ENCODE measurements at regions not wholly inside any gene's neighbourhood (a gene's known extent, or its start where the extent isn't known, plus 50 kb on each side); places are given as distances from the start of the nearest gene placed in this dataset.

DNA sequence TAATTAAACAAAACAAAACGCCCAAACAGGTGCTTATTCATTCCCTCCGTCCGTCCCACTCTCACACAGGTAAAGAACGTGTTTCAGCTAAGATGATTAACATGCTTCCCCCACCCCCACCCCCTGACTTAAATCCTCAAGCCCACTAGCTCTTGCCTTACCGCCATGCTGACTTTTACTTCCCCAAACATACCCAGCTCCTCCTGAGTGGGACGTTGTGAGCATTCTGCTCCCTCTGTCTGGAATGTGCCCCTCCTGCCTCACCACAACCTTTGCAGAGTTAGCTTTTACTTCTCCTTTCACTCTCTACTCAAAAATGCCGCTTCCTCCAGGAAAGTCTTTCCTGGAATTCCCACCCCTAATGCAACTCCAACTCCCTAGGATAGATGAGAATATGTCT, 774.0 kb upstream of the RBFOX1 start:
- DNase-seq (ENCODE audit: low read depth), result no peak
- TF ChIP-seq, protein P1, sequence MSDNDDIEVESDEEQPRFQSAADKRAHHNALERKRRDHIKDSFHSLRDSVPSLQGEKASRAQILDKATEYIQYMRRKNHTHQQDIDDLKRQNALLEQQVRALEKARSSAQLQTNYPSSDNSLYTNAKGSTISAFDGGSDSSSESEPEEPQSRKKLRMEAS (IDR thresholded peaks at IDR 0.05; ENCODE audit: low read depth, low read length), result no peak
- TF ChIP-seq POLR2A (IDR thresholded peaks at IDR 0.05; ENCODE audit: extremely low read depth, insufficient read length), result no peak
- TF ChIP-seq MYC (IDR thresholded peaks at IDR 0.05; ENCODE audit: low read depth, low read length), result no peak
- TF ChIP-seq, protein P2, sequence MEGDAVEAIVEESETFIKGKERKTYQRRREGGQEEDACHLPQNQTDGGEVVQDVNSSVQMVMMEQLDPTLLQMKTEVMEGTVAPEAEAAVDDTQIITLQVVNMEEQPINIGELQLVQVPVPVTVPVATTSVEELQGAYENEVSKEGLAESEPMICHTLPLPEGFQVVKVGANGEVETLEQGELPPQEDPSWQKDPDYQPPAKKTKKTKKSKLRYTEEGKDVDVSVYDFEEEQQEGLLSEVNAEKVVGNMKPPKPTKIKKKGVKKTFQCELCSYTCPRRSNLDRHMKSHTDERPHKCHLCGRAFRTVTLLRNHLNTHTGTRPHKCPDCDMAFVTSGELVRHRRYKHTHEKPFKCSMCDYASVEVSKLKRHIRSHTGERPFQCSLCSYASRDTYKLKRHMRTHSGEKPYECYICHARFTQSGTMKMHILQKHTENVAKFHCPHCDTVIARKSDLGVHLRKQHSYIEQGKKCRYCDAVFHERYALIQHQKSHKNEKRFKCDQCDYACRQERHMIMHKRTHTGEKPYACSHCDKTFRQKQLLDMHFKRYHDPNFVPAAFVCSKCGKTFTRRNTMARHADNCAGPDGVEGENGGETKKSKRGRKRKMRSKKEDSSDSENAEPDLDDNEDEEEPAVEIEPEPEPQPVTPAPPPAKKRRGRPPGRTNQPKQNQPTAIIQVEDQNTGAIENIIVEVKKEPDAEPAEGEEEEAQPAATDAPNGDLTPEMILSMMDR (IDR thresholded peaks at IDR 0.05; ENCODE audit: low read depth, low read length), result no peak
- no peak overlapping the region for H3K4me3 ChIP-seq (ENCODE audit: low read depth, low read length)

DNA sequence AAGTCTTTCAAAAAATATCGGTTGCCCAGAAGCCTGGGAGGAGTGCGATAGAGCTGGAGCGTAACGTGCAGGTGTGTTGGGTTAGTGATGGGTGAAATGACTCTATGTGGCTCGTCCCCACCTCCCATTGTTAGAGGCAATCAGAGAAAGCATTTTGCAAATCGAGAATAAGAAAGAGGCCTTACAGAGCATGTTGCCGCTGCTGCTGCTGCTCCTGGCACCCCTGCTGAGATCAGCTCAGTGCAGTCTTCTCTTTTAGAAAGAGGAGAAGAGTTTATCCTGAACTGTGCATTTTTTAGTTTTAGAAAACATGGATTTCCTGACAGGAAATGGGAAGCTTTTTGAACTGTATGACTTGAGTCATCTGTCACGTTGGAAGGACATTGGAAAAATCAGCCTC, 774.5 kb upstream of the RBFOX1 start:
- no peak for TF ChIP-seq POLR2A (IDR thresholded peaks at IDR 0.05; ENCODE audit: extremely low read depth, insufficient read length)
- no peak for TF ChIP-seq MYC (IDR thresholded peaks at IDR 0.05; ENCODE audit: low read depth, low read length)
- TF ChIP-seq, protein P1 (IDR thresholded peaks at IDR 0.05; ENCODE audit: low read depth, low read length), result no peak
- TF ChIP-seq, protein P2 (IDR thresholded peaks at IDR 0.05; ENCODE audit: low read depth, low read length), result no peak
- H3K4me3 ChIP-seq (ENCODE audit: low read depth, low read length), result no peak overlapping the region
- DNase-seq (ENCODE audit: low read depth), result no peak

DNA sequence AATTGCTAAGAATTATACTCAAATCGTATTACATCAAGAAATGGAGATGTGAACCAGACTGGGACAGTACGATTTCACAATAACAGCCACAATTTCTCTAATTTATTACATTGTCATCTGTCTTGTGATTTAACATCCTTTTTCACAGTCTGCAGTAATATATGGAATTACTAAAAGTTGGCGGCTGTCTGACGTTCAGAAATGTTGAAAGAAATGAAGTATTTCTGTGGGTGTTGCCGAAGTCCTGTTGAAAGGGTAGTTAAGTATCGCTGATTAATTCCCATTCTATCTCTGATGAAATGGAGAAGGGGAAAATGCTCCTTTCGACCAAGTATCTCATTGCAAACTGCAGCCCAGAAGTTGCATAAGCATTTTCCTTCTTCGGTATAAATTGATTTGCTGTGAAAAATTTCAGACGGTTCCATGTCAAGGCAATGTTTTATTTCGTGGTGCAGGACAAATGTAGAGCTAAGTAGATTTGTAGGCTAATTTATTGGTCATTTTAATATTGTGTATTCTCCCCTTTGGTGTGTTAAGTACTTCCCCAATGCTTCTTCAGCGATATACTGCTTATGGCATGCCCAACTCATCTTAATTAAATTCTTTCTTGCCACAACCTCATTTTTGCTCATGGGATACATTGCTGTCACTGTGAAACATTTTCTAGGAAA, 775.2 kb upstream of the RBFOX1 start:
- TF ChIP-seq, protein P2 (IDR thresholded peaks at IDR 0.05; ENCODE audit: low read depth, low read length), result no peak
- TF ChIP-seq POLR2A (IDR thresholded peaks at IDR 0.05; ENCODE audit: extremely low read depth, insufficient read length), result no peak
- TF ChIP-seq, protein P1 (IDR thresholded peaks at IDR 0.05; ENCODE audit: low read depth, low read length), result no peak
- TF ChIP-seq MYC (IDR thresholded peaks at IDR 0.05; ENCODE audit: low read depth, low read length), result no peak
- no peak for DNase-seq (ENCODE audit: low read depth)
- no peak overlapping the region for H3K4me3 ChIP-seq (ENCODE audit: low read depth, low read length)

DNA sequence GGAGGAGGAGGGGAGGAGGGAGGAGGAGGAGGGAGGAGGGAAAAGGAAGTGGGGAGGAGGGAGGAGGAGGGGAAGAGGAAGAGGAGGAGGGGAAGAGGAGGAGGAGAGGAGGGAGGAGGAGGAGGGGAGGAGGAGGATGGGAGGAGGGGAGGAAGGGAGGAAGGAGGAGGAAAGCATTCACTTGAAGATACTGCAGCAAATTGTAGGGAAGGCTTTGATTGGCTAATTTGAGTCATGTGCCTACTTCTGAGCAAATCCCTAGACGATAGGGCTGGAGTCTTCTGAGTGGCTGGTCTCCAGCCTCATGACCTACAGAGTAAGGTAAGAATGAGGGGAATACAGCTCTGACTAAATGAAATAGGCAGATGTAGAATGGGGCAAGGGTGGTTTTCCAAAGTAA, 783.2 kb upstream of the RBFOX1 start:
- no peak overlapping the region for H3K4me3 ChIP-seq (ENCODE audit: low read depth, low read length)
- peak; percentile 5 for DNase-seq (ENCODE audit: low read depth)
- no peak for TF ChIP-seq POLR2A (IDR thresholded peaks at IDR 0.05; ENCODE audit: extremely low read depth, insufficient read length)
- no peak for TF ChIP-seq MYC (IDR thresholded peaks at IDR 0.05; ENCODE audit: low read depth, low read length)
- TF ChIP-seq, protein P2 (IDR thresholded peaks at IDR 0.05; ENCODE audit: low read depth, low read length), result no peak
- TF ChIP-seq, protein P1 (IDR thresholded peaks at IDR 0.05; ENCODE audit: low read depth, low read length), result no peak

DNA sequence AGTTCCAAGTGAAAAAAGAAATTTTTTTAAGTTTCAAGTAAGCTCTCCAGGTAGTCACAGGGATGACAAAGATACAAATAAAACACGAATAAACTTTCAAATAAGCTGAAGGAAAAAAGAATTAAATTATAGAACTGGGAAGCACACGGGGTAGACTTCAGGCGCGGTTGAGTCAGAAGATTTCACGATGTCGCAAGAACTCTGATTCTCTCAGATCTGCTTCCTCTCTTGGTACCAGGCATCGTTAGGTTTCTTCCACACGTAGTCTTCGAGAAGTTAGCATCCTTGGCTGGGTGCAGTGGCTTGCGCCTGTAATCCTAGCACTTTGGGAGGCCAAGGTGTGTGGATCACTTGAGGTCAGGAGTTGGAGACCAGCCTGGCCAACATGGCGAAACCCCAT, 784.1 kb upstream of the RBFOX1 start:
- no peak for TF ChIP-seq MYC (IDR thresholded peaks at IDR 0.05; ENCODE audit: low read depth, low read length)
- TF ChIP-seq POLR2A (IDR thresholded peaks at IDR 0.05; ENCODE audit: extremely low read depth, insufficient read length), result no peak
- TF ChIP-seq, protein P1 (IDR thresholded peaks at IDR 0.05; ENCODE audit: low read depth, low read length), result no peak
- TF ChIP-seq, protein P2 (IDR thresholded peaks at IDR 0.05; ENCODE audit: low read depth, low read length), result no peak
- H3K4me3 ChIP-seq (ENCODE audit: low read depth, low read length), result no peak overlapping the region
- peak; percentile 42 for DNase-seq (ENCODE audit: low read depth)
